ENCODE measurements at regions not wholly inside any gene's neighbourhood (a gene's known extent, or its start where the extent isn't known, plus 50 kb on each side); places are given as distances from the start of the nearest gene placed in this dataset.

- Histone ChIP-seq H4K20me1 (ENCODE audit: insufficient read depth, low read length) (no peaks in the 10 kb centered on the region), H2BK5ac (ENCODE audit: low read depth, low read length, poor library complexity, severe bottlenecking) (no peak overlapping the region), H2AK5ac (ENCODE audit: low read depth, low read length) (no peak overlapping the region), H3K9me3 (ENCODE audit: control insufficient read depth, insufficient read depth, low read length) (no peaks in the 10 kb centered on the region), H3K4me3 (ENCODE audit: insufficient read depth, low read depth, low read length) (no peak overlapping the region), H3K36me3 (ENCODE audit: control insufficient read depth, insufficient read depth, low read length) (no peaks in the 10 kb centered on the region), H4K8ac (ENCODE audit: low read depth in 2 of 2, low read length in 2 of 2) (no peak overlapping the region), H3K9ac (ENCODE audit: low read depth, low read length) (no peak overlapping the region), H2BK15ac (ENCODE audit: low read depth, low read length) (no peak overlapping the region), H3K56ac (ENCODE audit: extremely low read depth, insufficient read depth, low read length) (no peak overlapping the region), H3K27me3 (ENCODE audit: control insufficient read depth, insufficient read depth, low read length) (no peaks in the 10 kb centered on the region), H3K4me2 (ENCODE audit: low read depth, low read length) (no peak overlapping the region), H4K91ac (ENCODE audit: insufficient read depth, low read depth, low read length) (no peak overlapping the region), H3K23ac (ENCODE audit: low read depth, low read length) (no peak overlapping the region), H4K5ac (ENCODE audit: low read depth, low read length) (no peak overlapping the region), H2AK9ac (replicated peaks; ENCODE audit: low read depth, low read length, poor library complexity) (no peak overlapping the region), H2BK120ac (ENCODE audit: low read depth, low read length) (no peak overlapping the region), H2AFZ (replicated peaks; ENCODE audit: low read length, poor library complexity) (no peak overlapping the region), H3K4me1 (ENCODE audit: control insufficient read depth, insufficient read depth, low read length) (no peaks in the 10 kb centered on the region), H3K18ac (ENCODE audit: low read depth, low read length) (no peak overlapping the region), H2BK20ac (ENCODE audit: low read depth, low read length) (no peak overlapping the region), H3K27ac (ENCODE audit: insufficient read depth, low read length) (no peak overlapping the region), H3K9me1 (ENCODE audit: insufficient read depth, low read length) (no peaks in the 10 kb centered on the region), H3K4ac (ENCODE audit: low read depth, low read length) (no peak overlapping the region), H3K14ac (replicated peaks; ENCODE audit: low read depth, low read length) (no peak overlapping the region), H3K79me1 (ENCODE audit: low read depth in 1 of 2, low read length in 2 of 2) (no peaks in the 10 kb centered on the region)
- dilution Hi-C loops (cut with HindIII; ENCODE audit: low sequenced_read_pairs, unreplicated experiment) = no loop called here
- WGBS, 2 experiments (ENCODE audit: extremely low coverage in 2 of 2, insufficient read length in 1 of 2) = 50% methylated on average over 1 of the region's 2 CpGs; no CpG with 5 or more reads in 1 of the 2 experiments
- POLR2A ChIA-PET (ENCODE audit: unreplicated experiment) = no interaction called here
- BruUV-seq (replicated peaks) = no TSS peak
- DNase-seq (no peak), ATAC-seq (ENCODE audit: low read depth) (no peak)
- intact Hi-C loops (cut with micrococcal nuclease) = no loop called here
- CTCF ChIA-PET = no interaction called here
- TF ChIP-seq RAD21 (IDR thresholded peaks at IDR 0.05; ENCODE audit: low read length) (no peak), MXI1 (IDR thresholded peaks at IDR 0.05; ENCODE audit: borderline replicate concordance, low read depth, low read length) (no peak), SMC3 (IDR thresholded peaks at IDR 0.05; ENCODE audit: low read depth, low read length) (no peak), MAZ (IDR thresholded peaks at IDR 0.05; ENCODE audit: borderline replicate concordance, low read depth, low read length) (no peak), CTCF (conservative IDR thresholded peaks at IDR 0.05; ENCODE audit: low read depth, low read length) (no peak), NFE2L2 (IDR thresholded peaks at IDR 0.05; ENCODE audit: low read depth, low read length) (no peak), POLR2A (IDR thresholded peaks at IDR 0.05; ENCODE audit: low read depth, low read length) (no peak), CEBPB (IDR thresholded peaks at IDR 0.05; ENCODE audit: low read depth, low read length) (no peak), BHLHE40 (IDR thresholded peaks at IDR 0.05; ENCODE audit: low read depth, low read length) (no peak), USF2 (IDR thresholded peaks at IDR 0.05; ENCODE audit: low read depth, low read length) (no peak), MAFK (IDR thresholded peaks at IDR 0.05; ENCODE audit: low read depth, low read length) (no peak), CHD1 (IDR thresholded peaks at IDR 0.05; ENCODE audit: low read depth, low read length) (no peak), RFX5 (IDR thresholded peaks at IDR 0.05; ENCODE audit: low read depth, low read length) (no peak), FOS (IDR thresholded peaks at IDR 0.05; ENCODE audit: low read depth, low read length) (no peak), RCOR1 (IDR thresholded peaks at IDR 0.05; ENCODE audit: insufficient replicate concordance, low read length) (no peak), ELK1 (IDR thresholded peaks at IDR 0.05; ENCODE audit: borderline replicate concordance, low read depth, low read length) (no peak)
- in situ Hi-C loops (cut with MboI; ENCODE audit: low sequenced_read_pairs) = no loop called here
Observed at GRCh38 chr4:100816436-100817045, 298.7 kb upstream of the EMCN start.

Measured in IMR-90 (cell line).